Activated B cell treated with CpG ODN at 0.5 μM for 24 hours (primary cell): ENCODE measurements at regions not wholly inside any gene's neighbourhood (a gene's known extent, or its start where the extent isn't known, plus 50 kb on each side); places are given as distances from the start of the nearest gene placed in this dataset.

Experiments used
- ATAC-seq: fragments of 200-7000 bp; cut with Tn5 transposase; one replicate; pipeline ENCODE4 v1.10.0; 2021; ENCODE audit warnings: low read depth, mild to moderate bottlenecking, moderate library complexity
- CTCF ChIA-PET: fragments of 350-600 bp; sonication (Branson Sonifier 250); formaldehyde crosslinking; loops from one replicate; lab custom pipeline; 2021; ENCODE audit warnings: antibody characterized with exemption; lab: Charles Lee
- POLR2A ChIA-PET: fragments of 350-600 bp; sonication (Branson Sonifier 250); formaldehyde crosslinking; loops from one replicate; lab custom pipeline; 2021; ENCODE audit warnings: antibody characterized with exemption; lab: Charles Lee
- DNase-seq: peaks from one replicate; pipeline ENCODE4 v3.0.0; 2022
- H3K27ac Mint-ChIP-seq: one replicate; pipeline ENCODE4 v1.8.0; 2020; ENCODE audit warnings: mixed read lengths
- H3K27me3 Mint-ChIP-seq: one replicate; pipeline ENCODE4 v1.8.0; 2021; ENCODE audit warnings: mixed read lengths
- H3K36me3 Mint-ChIP-seq: one replicate; pipeline ENCODE4 v1.8.0; 2021; ENCODE audit warnings: low read depth, mixed read lengths
- H3K4me1 Mint-ChIP-seq: one replicate; pipeline ENCODE4 v1.8.0; 2021; ENCODE audit warnings: mixed read lengths
- H3K4me3 Mint-ChIP-seq: one replicate; pipeline ENCODE4 v1.8.0; 2020; ENCODE audit warnings: mild to moderate bottlenecking, mixed read lengths
- H3K9me3 Mint-ChIP-seq: one replicate; pipeline ENCODE4 v1.8.0; 2020; ENCODE audit warnings: mixed read lengths
- intact Hi-C: fragments of 100-400 bp; cut with micrococcal nuclease; formaldehyde crosslinking; loops from one replicate; pipeline ENCODE4 v1.15.1; 2024
- TF ChIP-seq, protein P1 (sequence below): fragments of 200-600 bp; IDR thresholded peaks from one replicate; pipeline ENCODE4 v1.8.0; 2022; ENCODE audit warnings: antibody characterized with exemption, mild to moderate bottlenecking

DNA sequence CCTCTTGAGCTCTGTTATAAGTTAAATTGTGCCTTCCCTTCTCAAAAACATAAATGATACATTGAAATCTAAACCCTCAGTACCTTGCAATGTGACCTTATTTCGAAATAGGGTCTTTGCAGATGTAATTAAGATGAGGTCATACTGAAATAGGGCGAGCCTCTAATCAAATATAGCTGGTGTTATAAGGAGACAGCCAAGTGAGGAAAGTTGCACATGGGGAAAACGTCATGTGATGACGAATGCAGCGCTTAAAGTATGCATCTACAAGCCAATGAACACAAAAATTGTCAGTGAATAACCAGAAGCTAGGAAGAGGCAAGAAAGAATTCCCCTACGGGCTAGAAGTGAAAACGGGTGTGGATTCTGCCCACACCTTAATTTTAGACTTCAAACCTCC lies 305.2 kb upstream of the FOXG1 start:
- Mint-ChIP-seq H3K4me3 (no peak overlapping the region), H3K27me3 (no peaks in the 10 kb centered on the region), H3K4me1 (no peaks in the 10 kb centered on the region), H3K9me3 (peaks cover 4% of the 10 kb centered on the region), H3K27ac (no peak overlapping the region), H3K36me3 (no peaks in the 10 kb centered on the region)
- TF ChIP-seq, protein P1, sequence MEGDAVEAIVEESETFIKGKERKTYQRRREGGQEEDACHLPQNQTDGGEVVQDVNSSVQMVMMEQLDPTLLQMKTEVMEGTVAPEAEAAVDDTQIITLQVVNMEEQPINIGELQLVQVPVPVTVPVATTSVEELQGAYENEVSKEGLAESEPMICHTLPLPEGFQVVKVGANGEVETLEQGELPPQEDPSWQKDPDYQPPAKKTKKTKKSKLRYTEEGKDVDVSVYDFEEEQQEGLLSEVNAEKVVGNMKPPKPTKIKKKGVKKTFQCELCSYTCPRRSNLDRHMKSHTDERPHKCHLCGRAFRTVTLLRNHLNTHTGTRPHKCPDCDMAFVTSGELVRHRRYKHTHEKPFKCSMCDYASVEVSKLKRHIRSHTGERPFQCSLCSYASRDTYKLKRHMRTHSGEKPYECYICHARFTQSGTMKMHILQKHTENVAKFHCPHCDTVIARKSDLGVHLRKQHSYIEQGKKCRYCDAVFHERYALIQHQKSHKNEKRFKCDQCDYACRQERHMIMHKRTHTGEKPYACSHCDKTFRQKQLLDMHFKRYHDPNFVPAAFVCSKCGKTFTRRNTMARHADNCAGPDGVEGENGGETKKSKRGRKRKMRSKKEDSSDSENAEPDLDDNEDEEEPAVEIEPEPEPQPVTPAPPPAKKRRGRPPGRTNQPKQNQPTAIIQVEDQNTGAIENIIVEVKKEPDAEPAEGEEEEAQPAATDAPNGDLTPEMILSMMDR: no peak
- CTCF ChIA-PET: no interaction called here
- no peak for ATAC-seq
- no peak for DNase-seq
- intact Hi-C loops: no loop called here
- POLR2A ChIA-PET: no interaction called here

DNA sequence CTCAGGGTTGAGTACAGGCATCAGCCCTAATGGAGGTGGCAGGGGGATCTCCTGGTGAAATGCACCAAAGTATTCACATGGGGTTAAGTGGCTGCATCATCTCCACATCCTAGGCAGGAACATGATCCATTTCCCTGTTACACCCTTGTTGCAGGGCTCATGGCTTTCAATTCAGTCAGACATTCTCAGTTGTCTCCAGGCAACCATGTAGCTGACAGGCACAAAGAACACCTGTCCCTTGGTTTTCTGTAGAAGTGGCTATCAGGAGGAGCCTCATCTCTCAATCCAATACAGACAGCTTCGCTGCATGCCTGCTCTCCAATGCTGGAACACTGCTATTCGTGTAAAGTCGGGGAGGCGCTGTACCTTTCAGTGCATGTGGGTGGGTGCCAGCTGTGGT lies 299.0 kb upstream of the FOXG1 start:
- intact Hi-C loops: no loop called here
- no peak overlapping the region for H3K27ac Mint-ChIP-seq
- H3K9me3 Mint-ChIP-seq: peaks cover 7% of the 10 kb centered on the region
- H3K27me3 Mint-ChIP-seq: no peaks in the 10 kb centered on the region
- H3K36me3 Mint-ChIP-seq: no peaks in the 10 kb centered on the region
- TF ChIP-seq, protein P1: no peak
- ChIA-PET POLR2A (no interaction called here), CTCF (no interaction called here)
- DNase-seq (no peak), ATAC-seq (no peak)
- H3K4me3 Mint-ChIP-seq: no peak overlapping the region
- H3K4me1 Mint-ChIP-seq: no peaks in the 10 kb centered on the region

DNA sequence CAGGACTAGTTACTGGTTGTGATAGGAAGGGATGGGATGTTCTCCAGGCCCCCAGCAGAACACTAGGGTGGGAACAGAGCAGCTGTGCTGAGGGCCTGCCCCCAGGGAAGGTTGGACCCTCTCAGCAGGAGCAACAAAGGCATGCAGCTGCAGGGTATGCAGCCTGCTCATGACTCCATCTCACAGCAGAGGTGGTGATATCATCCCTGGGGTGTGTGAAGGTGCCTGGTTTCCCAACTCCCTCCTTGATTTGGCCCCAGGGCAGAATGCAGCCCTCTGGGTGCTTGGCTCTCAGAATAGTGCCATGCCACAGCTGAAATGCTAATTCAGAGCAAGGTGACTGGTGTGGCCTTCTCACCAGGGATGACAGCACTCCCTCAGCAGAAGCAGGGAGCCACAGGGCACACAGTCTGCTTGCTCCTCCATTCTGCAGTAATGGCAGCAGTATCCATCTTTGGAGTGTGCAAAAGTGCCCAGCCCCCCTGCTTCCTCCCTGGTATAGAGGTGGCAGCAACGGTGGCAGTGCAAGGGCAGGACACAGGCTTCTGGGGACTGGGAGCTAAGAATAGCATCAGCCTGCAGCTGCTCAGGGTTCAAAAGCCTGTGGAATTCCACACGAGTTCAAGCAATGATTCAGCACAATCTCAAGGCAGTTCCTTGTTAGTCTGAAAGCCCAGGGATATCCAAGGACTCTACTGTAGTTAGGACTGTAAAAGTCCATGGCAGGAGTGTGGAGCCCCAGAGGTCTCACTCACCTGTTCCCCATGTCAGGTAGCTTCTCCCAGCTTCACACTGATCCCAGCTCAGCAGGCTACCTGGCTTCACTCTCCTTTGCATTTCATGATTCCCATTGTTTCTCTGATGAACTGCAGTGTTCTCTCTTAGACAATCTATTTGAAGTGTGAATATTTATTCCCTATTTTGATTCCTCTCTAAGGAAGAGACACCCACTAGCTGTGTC lies 298.1 kb upstream of the FOXG1 start:
- TF ChIP-seq, protein P1: no peak
- ChIA-PET CTCF (no interaction called here), POLR2A (no interaction called here)
- Mint-ChIP-seq H3K27ac (no peak overlapping the region), H3K4me1 (no peaks in the 10 kb centered on the region), H3K36me3 (no peaks in the 10 kb centered on the region), H3K4me3 (no peak overlapping the region), H3K9me3 (peaks cover 7% of the 10 kb centered on the region), H3K27me3 (no peaks in the 10 kb centered on the region)
- intact Hi-C loops: no loop called here
- DNase-seq: no peak
- ATAC-seq: no peak

DNA sequence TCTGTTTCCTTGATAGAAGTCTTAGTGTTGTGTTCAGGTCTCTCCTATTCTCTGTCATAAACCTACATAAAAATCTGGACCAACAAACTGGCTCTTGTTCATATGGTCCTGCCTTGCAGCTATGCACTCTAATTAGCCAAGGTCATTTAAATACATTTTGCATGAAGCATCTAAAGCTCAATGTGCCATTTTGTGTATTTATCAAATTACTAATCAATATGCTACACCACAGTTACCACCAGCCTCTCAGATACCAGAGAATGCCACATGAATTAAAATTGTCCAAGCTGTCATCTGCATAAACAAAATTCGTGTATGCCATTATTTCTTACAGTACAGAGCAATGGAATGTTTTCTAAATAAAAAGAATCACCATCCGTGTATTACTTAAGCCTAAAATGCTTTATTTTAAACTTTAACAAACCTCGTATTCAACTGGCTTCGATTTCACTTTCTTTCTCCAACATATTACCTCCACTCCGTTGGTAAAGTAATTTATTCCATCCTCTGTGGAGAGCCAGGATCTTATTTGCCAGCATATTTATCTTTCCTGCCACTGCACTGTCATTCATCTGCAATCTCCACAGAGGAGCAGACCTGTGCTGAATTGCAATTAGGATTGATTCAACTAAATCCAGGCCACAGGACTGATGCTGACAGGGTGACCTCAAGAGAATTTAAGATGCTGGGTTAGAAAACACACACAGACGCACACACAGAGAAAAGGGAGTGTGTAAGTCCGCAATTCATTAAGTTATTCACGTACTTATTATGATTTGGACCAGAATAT lies 284.1 kb upstream of the FOXG1 start:
- H3K27ac Mint-ChIP-seq: no peak overlapping the region
- TF ChIP-seq, protein P1: no peak
- no peaks in the 10 kb centered on the region for H3K36me3 Mint-ChIP-seq
- H3K9me3 Mint-ChIP-seq: peaks cover 3% of the 10 kb centered on the region
- ChIA-PET CTCF (no interaction called here), POLR2A (no interaction called here)
- H3K4me1 Mint-ChIP-seq: no peaks in the 10 kb centered on the region
- H3K4me3 Mint-ChIP-seq: no peak overlapping the region
- DNase-seq: no peak
- H3K27me3 Mint-ChIP-seq: no peaks in the 10 kb centered on the region
- intact Hi-C loops: no loop called here
- no peak for ATAC-seq

DNA sequence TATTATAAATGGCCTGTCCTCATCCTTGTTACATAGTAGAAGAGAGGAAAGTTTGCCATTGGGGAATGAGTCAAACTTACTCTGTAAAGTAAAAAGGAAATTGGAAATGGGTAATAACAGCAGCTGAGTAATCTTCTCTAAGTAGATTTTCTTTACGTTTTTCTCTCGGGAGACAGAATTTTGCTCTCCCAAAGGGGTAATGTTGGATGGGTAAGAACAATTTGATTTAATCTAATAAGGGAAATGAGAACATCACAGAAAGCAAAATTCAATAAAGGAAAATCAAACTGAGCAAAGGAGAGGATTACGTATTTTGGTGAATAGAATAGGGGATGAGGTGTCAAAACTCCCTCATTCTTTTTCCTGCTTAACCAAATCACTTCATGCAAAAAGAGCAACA lies 283.1 kb upstream of the FOXG1 start:
- no peak for ATAC-seq
- Mint-ChIP-seq H3K4me1 (no peaks in the 10 kb centered on the region), H3K4me3 (no peak overlapping the region), H3K27ac (no peak overlapping the region), H3K27me3 (no peaks in the 10 kb centered on the region), H3K36me3 (no peaks in the 10 kb centered on the region), H3K9me3 (peaks cover 3% of the 10 kb centered on the region)
- no peak for DNase-seq
- POLR2A ChIA-PET: no interaction called here
- TF ChIP-seq, protein P1: no peak
- intact Hi-C loops: no loop called here
- CTCF ChIA-PET: no interaction called here
